Astrocyte (in vitro differentiated cells and primary cell): ENCODE measurements at regions not wholly inside any gene's neighbourhood (a gene's known extent, or its start where the extent isn't known, plus 50 kb on each side); places are given as distances from the start of the nearest gene placed in this dataset.

Experiments used
- DNase-seq: peaks from one replicate; pipeline ENCODE4 v3.0.0-alpha.2; 2010; ENCODE audit warnings: low read depth
- FAIRE-seq: peaks from 2 replicates; lab custom pipeline; 2011; peaks lifted over from hg19 to GRCh38; lab: Jason Lieb, UNC
- H2AFZ ChIP-seq: 2 replicates; pipeline ENCODE4 v1.6.0; 2012; ENCODE audit warnings: low read depth, low read length, inconsistent platforms
- H3K27ac ChIP-seq: 2 replicates; pipeline ENCODE4 v1.5.1; 2011; ENCODE audit warnings: low read depth, low read length, inconsistent platforms
- H3K27me3 ChIP-seq: 2 replicates; pipeline ENCODE4 v1.6.0; 2011; ENCODE audit warnings: low read length, inconsistent platforms; ENCODE audit not compliant: insufficient read depth
- H3K36me3 ChIP-seq: 2 replicates; pipeline ENCODE4 v1.5.1; 2011; ENCODE audit warnings: low read length, inconsistent platforms; ENCODE audit not compliant: insufficient read depth
- H3K4me1 ChIP-seq: 2 replicates; pipeline ENCODE4 v1.5.1; 2011; ENCODE audit warnings: low read length, inconsistent platforms; ENCODE audit not compliant: insufficient read depth
- H3K4me2 ChIP-seq: 2 replicates; pipeline ENCODE4 v1.6.0; 2012; ENCODE audit warnings: low read length, inconsistent platforms
- H3K4me3 ChIP-seq: 2 replicates; pipeline ENCODE4 v1.5.1; 2011; ENCODE audit warnings: low read depth, mild to moderate bottlenecking, low read length, inconsistent platforms; ENCODE audit not compliant: insufficient read depth
- H3K79me2 ChIP-seq: 2 replicates; pipeline ENCODE4 v1.6.0; 2012; ENCODE audit warnings: mild to moderate bottlenecking, low read length, inconsistent platforms; ENCODE audit not compliant: insufficient read depth
- H3K9ac ChIP-seq: 2 replicates; pipeline ENCODE4 v1.6.0; 2012; ENCODE audit warnings: mild to moderate bottlenecking, low read length, inconsistent platforms
- H3K9me3 ChIP-seq: 2 replicates; pipeline ENCODE4 v1.5.1; 2012; ENCODE audit warnings: low read depth, mild to moderate bottlenecking, low read length, inconsistent platforms; ENCODE audit not compliant: insufficient read depth
- H4K20me1 ChIP-seq: 2 replicates; pipeline ENCODE4 v1.6.0; 2012; ENCODE audit warnings: low read length, inconsistent platforms; ENCODE audit not compliant: insufficient read depth
- H3K27ac Mint-ChIP-seq: one replicate; pipeline ENCODE4 v1.8.0; 2021; ENCODE audit warnings: mild to moderate bottlenecking, mixed read lengths; ENCODE audit not compliant: unreplicated experiment
- H3K27me3 Mint-ChIP-seq: one replicate; pipeline ENCODE4 v1.8.0; 2021; ENCODE audit warnings: low read depth, mixed read lengths; ENCODE audit not compliant: unreplicated experiment
- H3K36me3 Mint-ChIP-seq: one replicate; pipeline ENCODE4 v1.8.0; 2021; ENCODE audit warnings: low read depth, mixed read lengths; ENCODE audit not compliant: unreplicated experiment
- H3K4me1 Mint-ChIP-seq: one replicate; pipeline ENCODE4 v1.8.0; 2021; ENCODE audit warnings: low read depth, mixed read lengths; ENCODE audit not compliant: unreplicated experiment
- H3K4me3 Mint-ChIP-seq: one replicate; pipeline ENCODE4 v1.8.0; 2021; ENCODE audit warnings: mild to moderate bottlenecking, moderate library complexity, mixed read lengths; ENCODE audit not compliant: unreplicated experiment
- H3K9me3 Mint-ChIP-seq: one replicate; pipeline ENCODE4 v1.8.0; 2021; ENCODE audit warnings: mild to moderate bottlenecking, mixed read lengths; ENCODE audit not compliant: unreplicated experiment
- CTCF ChIP-seq: IDR thresholded peaks from 2 replicates; pipeline ENCODE4 v1.5.1; 2011; ENCODE audit warnings: low read depth, mild to moderate bottlenecking, inconsistent platforms, low read length, moderate library complexity; ENCODE audit not compliant: insufficient read depth
- EZH2 ChIP-seq: IDR thresholded peaks from 2 replicates; pipeline ENCODE4 v1.6.1; 2012; ENCODE audit warnings: mild to moderate bottlenecking, low read length, inconsistent platforms; ENCODE audit not compliant: insufficient read depth

GRCh38 chr5:74491586-74491985 lies 148.9 kb downstream of the ENC1 start:
- no peaks in the 10 kb centered on the region for H3K36me3 Mint-ChIP-seq
- Histone ChIP-seq H3K9me3 (no peaks in the 10 kb centered on the region), H3K4me1 (no peaks in the 10 kb centered on the region), H3K36me3 (no peaks in the 10 kb centered on the region), H3K9ac (no peak overlapping the region), H2AFZ (no peak overlapping the region), H3K27ac (no peak overlapping the region), H4K20me1 (no peaks in the 10 kb centered on the region), H3K4me3 (no peak overlapping the region), H3K4me2 (no peak overlapping the region), H3K27me3 (no peaks in the 10 kb centered on the region), H3K79me2 (no peaks in the 10 kb centered on the region)
- no peak overlapping the region for H3K27ac Mint-ChIP-seq
- no peak for DNase-seq
- no peak for FAIRE-seq
- TF ChIP-seq CTCF (no peak), EZH2 (no peak)
- peaks cover 15% of the 10 kb centered on the region for H3K4me1 Mint-ChIP-seq
- H3K4me3 Mint-ChIP-seq = no peak overlapping the region
- H3K9me3 Mint-ChIP-seq = no peaks in the 10 kb centered on the region
- no peaks in the 10 kb centered on the region for H3K27me3 Mint-ChIP-seq

- Histone ChIP-seq H3K4me1 (no peaks in the 10 kb centered on the region), H3K9me3 (no peaks in the 10 kb centered on the region), H3K4me3 (no peak overlapping the region), H2AFZ (no peak overlapping the region), H3K27me3 (no peaks in the 10 kb centered on the region), H3K79me2 (no peaks in the 10 kb centered on the region), H3K27ac (no peak overlapping the region), H3K9ac (no peak overlapping the region), H4K20me1 (no peaks in the 10 kb centered on the region), H3K36me3 (no peaks in the 10 kb centered on the region), H3K4me2 (no peak overlapping the region)
- no peak for TF ChIP-seq EZH2
- TF ChIP-seq CTCF = no peak
- H3K36me3 Mint-ChIP-seq = no peaks in the 10 kb centered on the region
- no peaks in the 10 kb centered on the region for H3K27me3 Mint-ChIP-seq
- no peak overlapping the region for H3K27ac Mint-ChIP-seq
- H3K9me3 Mint-ChIP-seq = no peaks in the 10 kb centered on the region
- peaks cover 15% of the 10 kb centered on the region for H3K4me1 Mint-ChIP-seq
- no peak for DNase-seq
- no peak for FAIRE-seq
- no peak overlapping the region for H3K4me3 Mint-ChIP-seq
Observed at GRCh38 chr5:74490814-74491213, 149.7 kb downstream of the ENC1 start.

- Histone ChIP-seq H3K4me3 (no peak overlapping the region), H3K4me2 (no peak overlapping the region), H2AFZ (no peak overlapping the region), H4K20me1 (no peaks in the 10 kb centered on the region), H3K27me3 (no peaks in the 10 kb centered on the region), H3K36me3 (no peaks in the 10 kb centered on the region), H3K9me3 (no peaks in the 10 kb centered on the region), H3K4me1 (no peaks in the 10 kb centered on the region), H3K9ac (no peak overlapping the region), H3K79me2 (no peaks in the 10 kb centered on the region), H3K27ac (no peak overlapping the region)
- Mint-ChIP-seq H3K4me1 (peaks cover 6% of the 10 kb centered on the region), H3K9me3 (peaks cover 3% of the 10 kb centered on the region), H3K27me3 (peaks cover 8% of the 10 kb centered on the region), H3K36me3 (no peaks in the 10 kb centered on the region), H3K27ac (no peak overlapping the region), H3K4me3 (no peak overlapping the region)
- TF ChIP-seq CTCF (no peak), EZH2 (no peak)
- DNase-seq (no peak), FAIRE-seq (no peak)
Observed at GRCh38 chr5:74482990-74483389, 157.5 kb downstream of the ENC1 start.
